ENCODE measurements at regions not wholly inside any gene's neighbourhood (a gene's known extent, or its start where the extent isn't known, plus 50 kb on each side); places are given as distances from the start of the nearest gene placed in this dataset.

DNA sequence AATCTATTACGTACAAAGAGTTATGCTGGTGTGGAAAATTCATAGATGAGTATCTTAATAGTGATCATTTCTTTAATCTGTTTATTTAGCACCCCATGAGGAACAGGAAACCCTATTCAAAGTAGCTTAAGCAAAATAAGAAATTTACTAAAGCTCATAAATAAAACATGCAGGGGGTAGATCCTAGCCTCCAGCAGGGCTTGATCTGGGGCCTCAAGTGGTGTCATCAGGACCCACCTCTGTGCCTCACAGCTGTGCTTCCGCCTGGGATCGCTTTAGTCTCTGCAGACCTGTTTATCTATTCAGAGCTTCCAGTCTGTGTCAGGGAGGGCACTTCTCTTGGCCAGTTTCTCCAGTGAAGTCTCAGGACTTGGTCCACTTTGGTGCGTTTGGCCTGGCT lies 171.0 kb upstream of the SLC24A5 start:
- TF ChIP-seq, protein P1, sequence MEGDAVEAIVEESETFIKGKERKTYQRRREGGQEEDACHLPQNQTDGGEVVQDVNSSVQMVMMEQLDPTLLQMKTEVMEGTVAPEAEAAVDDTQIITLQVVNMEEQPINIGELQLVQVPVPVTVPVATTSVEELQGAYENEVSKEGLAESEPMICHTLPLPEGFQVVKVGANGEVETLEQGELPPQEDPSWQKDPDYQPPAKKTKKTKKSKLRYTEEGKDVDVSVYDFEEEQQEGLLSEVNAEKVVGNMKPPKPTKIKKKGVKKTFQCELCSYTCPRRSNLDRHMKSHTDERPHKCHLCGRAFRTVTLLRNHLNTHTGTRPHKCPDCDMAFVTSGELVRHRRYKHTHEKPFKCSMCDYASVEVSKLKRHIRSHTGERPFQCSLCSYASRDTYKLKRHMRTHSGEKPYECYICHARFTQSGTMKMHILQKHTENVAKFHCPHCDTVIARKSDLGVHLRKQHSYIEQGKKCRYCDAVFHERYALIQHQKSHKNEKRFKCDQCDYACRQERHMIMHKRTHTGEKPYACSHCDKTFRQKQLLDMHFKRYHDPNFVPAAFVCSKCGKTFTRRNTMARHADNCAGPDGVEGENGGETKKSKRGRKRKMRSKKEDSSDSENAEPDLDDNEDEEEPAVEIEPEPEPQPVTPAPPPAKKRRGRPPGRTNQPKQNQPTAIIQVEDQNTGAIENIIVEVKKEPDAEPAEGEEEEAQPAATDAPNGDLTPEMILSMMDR (IDR thresholded peaks at IDR 0.05; ENCODE audit: insufficient read depth, low read length, poor library complexity, severe bottlenecking), result no peak
- TF ChIP-seq EZH2phosphoT487 (conservative IDR thresholded peaks at IDR 0.05; ENCODE audit: low read length), result no peak
